Activated naive CD4-positive, alpha-beta T cell treated with anti-CD3 and anti-CD28 coated beads for 36 hours (primary cell): ENCODE measurements at regions not wholly inside any gene's neighbourhood (a gene's known extent, or its start where the extent isn't known, plus 50 kb on each side); places are given as distances from the start of the nearest gene placed in this dataset.
"Not testable (repeated sequence)": the region's sequence is repeated elsewhere in the genome, so short reads cannot be mapped to it uniquely, and the experiment has no call there.

Experiments used
- CTCF ChIA-PET: fragments of 350-600 bp; sonication (Branson Sonifier 250); formaldehyde crosslinking; loops from one replicate; lab custom pipeline; 2021; ENCODE audit warnings: antibody characterized with exemption; lab: Charles Lee
- DNase-seq: peaks from one replicate; pipeline ENCODE4 v3.0.0-alpha.2; 2020
- H3K27ac Mint-ChIP-seq: one replicate; pipeline ENCODE4 v1.8.0; 2021; ENCODE audit warnings: mild to moderate bottlenecking, mixed read lengths
- H3K27me3 Mint-ChIP-seq: one replicate; pipeline ENCODE4 v1.8.0; 2021; ENCODE audit warnings: low read depth, mixed read lengths
- H3K36me3 Mint-ChIP-seq: one replicate; pipeline ENCODE4 v1.8.0; 2021; ENCODE audit warnings: low read depth, mixed read lengths
- H3K4me1 Mint-ChIP-seq: one replicate; pipeline ENCODE4 v1.8.0; 2021; ENCODE audit warnings: low read depth, mixed read lengths
- H3K4me3 Mint-ChIP-seq: one replicate; pipeline ENCODE4 v1.8.0; 2021; ENCODE audit warnings: mild to moderate bottlenecking, moderate library complexity, mixed read lengths
- H3K9me3 Mint-ChIP-seq: one replicate; pipeline ENCODE4 v1.8.0; 2021; ENCODE audit warnings: mixed read lengths
- intact Hi-C: fragments of 100-400 bp; cut with micrococcal nuclease; formaldehyde crosslinking; loops from one replicate; pipeline ENCODE4 v1.15.1; 2023

DNA sequence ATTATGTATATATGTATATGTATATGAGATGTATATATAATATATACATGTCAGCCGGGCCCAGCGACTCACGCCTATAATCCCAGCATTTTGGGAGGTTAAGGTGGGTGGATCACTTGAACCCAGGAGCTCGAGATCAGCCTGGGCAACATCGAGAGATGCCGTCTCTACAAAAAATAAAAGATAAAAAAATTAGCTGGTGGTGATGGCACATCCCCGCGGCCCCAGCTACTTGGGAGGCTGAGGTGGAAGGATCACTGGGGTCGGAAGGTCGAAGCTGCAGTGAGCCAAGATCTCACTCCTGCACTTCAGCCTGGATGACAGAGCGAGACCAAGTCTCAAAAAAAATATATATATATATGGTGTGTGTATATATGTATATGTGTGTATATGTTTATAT, 4750.3 kb upstream of the OR11H1 start:
- H3K4me1 Mint-ChIP-seq, H3K27me3 Mint-ChIP-seq, H3K4me3 Mint-ChIP-seq, intact Hi-C loops, H3K36me3 Mint-ChIP-seq, H3K27ac Mint-ChIP-seq, DNase-seq, CTCF ChIA-PET: not testable (repeated sequence)
- peaks cover 27% of the 10 kb centered on the region for H3K9me3 Mint-ChIP-seq

DNA sequence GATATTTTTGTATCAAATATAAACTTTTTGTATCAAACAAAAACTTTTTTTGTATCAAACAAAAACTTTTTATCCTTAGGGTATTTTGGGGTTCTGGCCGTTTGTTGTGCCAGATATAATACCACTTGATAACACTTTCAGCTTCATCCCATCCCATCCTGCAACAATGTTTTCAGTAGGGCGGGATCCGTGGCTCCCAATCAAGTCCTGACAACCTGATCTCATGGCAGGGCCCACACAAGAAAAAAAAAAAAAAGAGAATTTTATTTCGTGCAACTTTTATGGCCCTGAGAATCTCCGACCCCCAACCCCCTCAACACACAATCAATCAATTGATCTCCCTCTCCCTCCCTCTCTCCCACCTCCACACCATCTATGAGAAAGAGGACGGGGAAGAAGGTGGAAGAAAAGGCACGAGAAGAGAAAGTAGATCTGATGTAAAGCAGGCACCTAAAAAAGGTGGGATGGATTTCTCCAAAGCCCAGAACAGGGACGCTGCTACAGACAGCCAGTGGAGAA, 4749.6 kb upstream of the OR11H1 start:
- H3K4me3 Mint-ChIP-seq: no peak overlapping the region
- no peak for DNase-seq
- CTCF ChIA-PET: no interaction called here
- H3K9me3 Mint-ChIP-seq: peaks cover 28% of the 10 kb centered on the region
- no peak overlapping the region for H3K27ac Mint-ChIP-seq
- intact Hi-C loops: no loop called here
- no peaks in the 10 kb centered on the region for H3K4me1 Mint-ChIP-seq
- no peaks in the 10 kb centered on the region for H3K36me3 Mint-ChIP-seq
- no peaks in the 10 kb centered on the region for H3K27me3 Mint-ChIP-seq

DNA sequence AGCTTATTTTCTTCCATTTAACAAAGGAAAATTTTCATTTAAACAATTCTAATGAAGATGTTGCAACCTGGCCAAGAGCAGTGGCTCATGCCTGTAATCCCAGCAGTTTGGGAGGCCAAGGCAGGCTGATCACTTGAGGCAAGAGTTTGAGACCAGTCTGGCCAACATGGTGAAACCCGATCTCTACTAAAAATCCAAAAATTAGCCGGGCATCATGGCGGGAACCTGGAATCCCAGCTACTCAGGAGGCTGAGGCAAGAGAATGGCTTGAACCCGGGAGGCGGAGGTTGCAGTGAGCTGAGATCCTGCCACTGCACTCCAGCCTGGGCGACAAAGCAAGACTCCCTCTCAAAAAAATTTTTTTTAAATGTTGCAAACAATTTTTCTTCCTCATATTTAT, 4748.8 kb upstream of the OR11H1 start:
- intact Hi-C loops, CTCF ChIA-PET, DNase-seq, H3K36me3 Mint-ChIP-seq, H3K27ac Mint-ChIP-seq, H3K4me3 Mint-ChIP-seq, H3K27me3 Mint-ChIP-seq, H3K4me1 Mint-ChIP-seq: not testable (repeated sequence)
- H3K9me3 Mint-ChIP-seq: peaks cover 29% of the 10 kb centered on the region

DNA sequence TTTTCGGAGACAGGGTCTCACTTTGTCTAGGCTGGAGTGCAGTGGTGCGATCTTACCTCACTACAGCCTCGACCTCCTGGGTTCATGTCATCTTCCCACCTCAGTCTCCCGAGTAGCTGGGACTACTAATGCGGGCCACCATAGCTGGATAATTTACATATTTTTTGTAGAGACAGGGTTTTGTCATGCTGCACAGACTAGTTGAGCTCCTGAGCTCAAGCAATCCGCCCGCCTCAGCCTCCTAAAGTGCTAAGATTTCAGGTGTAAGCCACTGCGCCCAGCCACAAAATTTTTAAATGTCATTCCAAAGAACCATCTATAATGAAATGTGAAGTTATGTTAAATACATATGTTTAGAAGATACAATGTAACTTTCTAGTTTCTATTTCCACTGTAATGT, 4747.7 kb upstream of the OR11H1 start:
- DNase-seq: no peak
- Mint-ChIP-seq H3K4me1 (no peaks in the 10 kb centered on the region), H3K27ac (no peak overlapping the region), H3K9me3 (peaks cover 30% of the 10 kb centered on the region), H3K36me3 (no peaks in the 10 kb centered on the region), H3K4me3 (no peak overlapping the region), H3K27me3 (no peaks in the 10 kb centered on the region)
- CTCF ChIA-PET: no interaction called here
- intact Hi-C loops: no loop called here

DNA sequence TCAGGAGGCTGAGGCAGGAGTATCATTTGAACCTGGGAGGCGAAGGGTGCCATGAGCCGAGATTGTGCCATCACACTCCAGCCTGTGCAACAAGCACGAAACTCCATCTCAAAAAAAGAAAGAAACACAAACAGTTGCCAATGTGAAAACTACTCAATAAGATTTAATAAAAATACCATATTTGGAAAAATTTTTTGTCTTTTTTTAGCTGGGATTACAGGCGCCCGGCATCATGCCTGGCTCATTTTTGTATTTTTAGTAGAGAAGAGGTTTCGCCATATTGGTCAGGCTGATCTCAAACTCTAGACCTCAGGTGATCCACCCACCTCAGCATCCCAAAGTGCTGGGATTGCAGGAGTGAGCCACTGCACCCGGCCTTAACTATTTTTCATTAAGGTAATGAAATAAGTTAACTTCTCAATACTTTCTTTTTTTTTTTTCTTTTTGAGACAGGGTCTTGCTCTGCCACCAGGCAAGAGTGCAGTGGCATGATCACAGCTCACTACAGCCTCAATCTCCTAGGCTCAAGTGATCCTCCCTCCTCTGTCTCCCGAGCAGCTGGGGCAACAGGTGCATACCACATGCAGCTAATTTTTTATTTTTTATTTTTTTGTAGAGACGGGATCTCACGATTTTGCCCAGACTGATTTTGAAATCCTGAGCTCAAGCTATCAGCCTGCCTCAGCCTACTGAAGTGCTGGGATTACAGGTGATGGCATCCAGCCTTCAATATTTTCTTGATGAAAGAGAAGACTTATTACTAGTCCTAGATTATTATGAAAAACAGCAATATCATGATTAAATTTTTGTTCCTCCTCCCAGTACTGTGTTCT, 4746.2 kb upstream of the OR11H1 start:
- Mint-ChIP-seq H3K4me3 (no peak overlapping the region), H3K27me3 (no peaks in the 10 kb centered on the region), H3K36me3 (no peaks in the 10 kb centered on the region), H3K4me1 (no peaks in the 10 kb centered on the region), H3K27ac (no peak overlapping the region), H3K9me3 (peaks cover 27% of the 10 kb centered on the region)
- CTCF ChIA-PET: no interaction called here
- intact Hi-C loops: no loop called here
- DNase-seq: no peak
